HL-60 (cell line): ENCODE measurements at regions not wholly inside any gene's neighbourhood (a gene's known extent, or its start where the extent isn't known, plus 50 kb on each side); places are given as distances from the start of the nearest gene placed in this dataset.

ENCODE experiments used
- GABPA ChIP-seq: IDR thresholded peaks from 2 replicates; pipeline ENCODE4 v1.6.1; 2012; ENCODE audit warnings: low read depth
- POLR2AphosphoS5 ChIP-seq: IDR thresholded peaks from 2 replicates; pipeline ENCODE4 v1.6.1; 2012; ENCODE audit warnings: low read depth
- TF ChIP-seq, protein P1 (sequence below): IDR thresholded peaks from one replicate; pipeline ENCODE4 v1.5.1; 2011; ENCODE audit warnings: low read length, control low read depth, inconsistent platforms; ENCODE audit not compliant: insufficient read depth
- TF ChIP-seq, protein P2 (sequence below): IDR thresholded peaks from 2 replicates; pipeline ENCODE4 v1.6.1; 2012; ENCODE audit warnings: low read depth; ENCODE audit not compliant: insufficient replicate concordance

- TF ChIP-seq, protein P1, sequence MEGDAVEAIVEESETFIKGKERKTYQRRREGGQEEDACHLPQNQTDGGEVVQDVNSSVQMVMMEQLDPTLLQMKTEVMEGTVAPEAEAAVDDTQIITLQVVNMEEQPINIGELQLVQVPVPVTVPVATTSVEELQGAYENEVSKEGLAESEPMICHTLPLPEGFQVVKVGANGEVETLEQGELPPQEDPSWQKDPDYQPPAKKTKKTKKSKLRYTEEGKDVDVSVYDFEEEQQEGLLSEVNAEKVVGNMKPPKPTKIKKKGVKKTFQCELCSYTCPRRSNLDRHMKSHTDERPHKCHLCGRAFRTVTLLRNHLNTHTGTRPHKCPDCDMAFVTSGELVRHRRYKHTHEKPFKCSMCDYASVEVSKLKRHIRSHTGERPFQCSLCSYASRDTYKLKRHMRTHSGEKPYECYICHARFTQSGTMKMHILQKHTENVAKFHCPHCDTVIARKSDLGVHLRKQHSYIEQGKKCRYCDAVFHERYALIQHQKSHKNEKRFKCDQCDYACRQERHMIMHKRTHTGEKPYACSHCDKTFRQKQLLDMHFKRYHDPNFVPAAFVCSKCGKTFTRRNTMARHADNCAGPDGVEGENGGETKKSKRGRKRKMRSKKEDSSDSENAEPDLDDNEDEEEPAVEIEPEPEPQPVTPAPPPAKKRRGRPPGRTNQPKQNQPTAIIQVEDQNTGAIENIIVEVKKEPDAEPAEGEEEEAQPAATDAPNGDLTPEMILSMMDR = peak; percentile 77
- TF ChIP-seq POLR2AphosphoS5 = no peak
- TF ChIP-seq, protein P2, sequence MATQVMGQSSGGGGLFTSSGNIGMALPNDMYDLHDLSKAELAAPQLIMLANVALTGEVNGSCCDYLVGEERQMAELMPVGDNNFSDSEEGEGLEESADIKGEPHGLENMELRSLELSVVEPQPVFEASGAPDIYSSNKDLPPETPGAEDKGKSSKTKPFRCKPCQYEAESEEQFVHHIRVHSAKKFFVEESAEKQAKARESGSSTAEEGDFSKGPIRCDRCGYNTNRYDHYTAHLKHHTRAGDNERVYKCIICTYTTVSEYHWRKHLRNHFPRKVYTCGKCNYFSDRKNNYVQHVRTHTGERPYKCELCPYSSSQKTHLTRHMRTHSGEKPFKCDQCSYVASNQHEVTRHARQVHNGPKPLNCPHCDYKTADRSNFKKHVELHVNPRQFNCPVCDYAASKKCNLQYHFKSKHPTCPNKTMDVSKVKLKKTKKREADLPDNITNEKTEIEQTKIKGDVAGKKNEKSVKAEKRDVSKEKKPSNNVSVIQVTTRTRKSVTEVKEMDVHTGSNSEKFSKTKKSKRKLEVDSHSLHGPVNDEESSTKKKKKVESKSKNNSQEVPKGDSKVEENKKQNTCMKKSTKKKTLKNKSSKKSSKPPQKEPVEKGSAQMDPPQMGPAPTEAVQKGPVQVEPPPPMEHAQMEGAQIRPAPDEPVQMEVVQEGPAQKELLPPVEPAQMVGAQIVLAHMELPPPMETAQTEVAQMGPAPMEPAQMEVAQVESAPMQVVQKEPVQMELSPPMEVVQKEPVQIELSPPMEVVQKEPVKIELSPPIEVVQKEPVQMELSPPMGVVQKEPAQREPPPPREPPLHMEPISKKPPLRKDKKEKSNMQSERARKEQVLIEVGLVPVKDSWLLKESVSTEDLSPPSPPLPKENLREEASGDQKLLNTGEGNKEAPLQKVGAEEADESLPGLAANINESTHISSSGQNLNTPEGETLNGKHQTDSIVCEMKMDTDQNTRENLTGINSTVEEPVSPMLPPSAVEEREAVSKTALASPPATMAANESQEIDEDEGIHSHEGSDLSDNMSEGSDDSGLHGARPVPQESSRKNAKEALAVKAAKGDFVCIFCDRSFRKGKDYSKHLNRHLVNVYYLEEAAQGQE = no peak
- no peak for TF ChIP-seq GABPA
These were observed 106.8 kb upstream of the SIRPG start for GRCh38 chr20:1764136-1765033.
